HT-29 (cell line): ENCODE measurements at regions not wholly inside any gene's neighbourhood (a gene's known extent, or its start where the extent isn't known, plus 50 kb on each side); places are given as distances from the start of the nearest gene placed in this dataset.
"Not testable (repeated sequence)": the region's sequence is repeated elsewhere in the genome, so short reads cannot be mapped to it uniquely, and the experiment has no call there.

Source experiments
- DNase-seq: peaks from one replicate; pipeline ENCODE4 v3.0.0-alpha.2; 2015; ENCODE audit warnings: low spot score

DNA sequence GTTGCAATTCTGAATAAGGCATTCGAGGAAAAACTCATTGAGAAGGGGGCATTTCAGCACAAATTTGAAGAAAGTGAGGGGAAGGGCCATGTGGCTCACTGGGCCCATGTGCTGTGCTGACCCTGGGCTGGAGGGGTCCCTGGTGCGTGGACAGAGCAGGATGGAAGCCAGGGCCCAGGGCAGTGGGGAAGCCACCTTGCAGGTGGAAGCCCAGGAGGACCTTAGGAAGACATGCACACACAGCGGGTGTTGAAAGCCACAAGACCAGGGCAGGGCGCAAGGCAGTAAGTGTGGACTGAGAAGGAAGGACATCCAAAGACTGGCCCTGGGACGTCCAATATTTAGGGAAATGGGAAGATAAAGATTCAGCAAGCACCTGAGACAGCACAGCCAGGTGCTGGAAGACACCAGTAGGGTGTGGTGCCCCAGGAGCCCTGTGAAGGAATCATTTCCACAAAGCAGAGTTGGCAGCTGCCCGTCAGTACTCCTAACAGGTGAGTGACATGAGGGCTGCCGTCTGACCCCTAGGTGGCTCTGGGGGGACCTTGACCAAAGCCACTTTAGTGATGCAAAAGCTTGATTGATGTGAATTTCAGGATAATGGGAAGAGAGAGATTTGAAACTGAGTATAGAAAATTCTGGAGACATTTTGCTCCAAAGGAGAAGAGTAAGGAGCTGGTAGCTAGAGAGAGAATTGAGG is 254.4 kb upstream of the EXOC2 start:
- no peak for DNase-seq

DNA sequence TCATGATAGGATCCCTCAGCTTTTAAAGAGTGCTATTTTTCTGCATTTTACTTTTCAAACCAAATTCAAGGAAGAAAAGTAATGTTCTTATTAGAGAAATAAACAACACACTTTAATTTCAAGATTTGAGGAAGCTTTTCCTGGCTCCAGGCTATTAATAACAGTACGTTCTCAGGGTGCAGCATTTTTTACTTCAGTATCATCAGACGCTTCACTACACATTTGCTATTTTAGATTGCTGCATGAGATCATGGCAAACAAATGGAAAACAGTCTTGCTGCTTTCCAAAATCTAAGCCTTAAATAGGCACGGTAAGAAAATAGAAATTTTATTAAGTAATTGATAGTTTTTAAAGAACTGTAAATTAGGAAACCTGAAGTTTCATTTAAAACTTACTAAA is 253.6 kb upstream of the EXOC2 start:
- no peak for DNase-seq

DNA sequence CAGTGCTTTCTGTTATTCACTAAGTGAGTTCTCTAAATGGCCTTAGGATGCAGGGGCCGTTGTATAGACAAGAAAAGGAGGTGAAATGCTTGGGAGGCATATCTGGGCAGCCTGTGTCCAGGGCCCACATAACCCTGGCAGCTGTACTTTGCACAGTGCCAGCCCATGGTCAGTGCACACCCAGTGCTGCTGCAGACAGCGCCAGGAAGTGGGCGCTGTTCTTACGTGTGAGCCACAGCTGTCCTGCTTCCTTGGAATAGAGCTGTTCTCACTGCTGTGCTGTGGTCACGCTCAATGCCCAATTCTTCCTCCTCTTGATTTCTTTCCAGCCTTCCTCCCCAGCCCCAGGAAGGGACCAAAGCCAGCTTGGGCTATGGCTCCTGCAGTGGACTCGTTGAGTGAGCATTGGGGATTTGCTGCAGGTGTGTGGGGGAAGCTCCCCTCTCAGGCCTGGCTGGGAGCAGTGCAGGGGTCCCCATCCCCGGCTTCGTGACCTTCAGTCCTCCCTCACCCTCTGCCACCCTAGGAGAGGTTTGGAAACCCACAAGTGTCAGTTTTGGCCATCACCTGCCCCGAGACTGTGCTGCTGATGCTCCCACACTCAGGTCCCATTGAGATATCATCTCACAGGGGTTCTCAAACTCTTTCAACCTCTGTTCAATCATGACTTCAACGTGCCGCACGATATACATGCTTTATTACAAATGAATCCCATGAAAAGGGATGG is 246.8 kb upstream of the EXOC2 start:
- no peak for DNase-seq

DNA sequence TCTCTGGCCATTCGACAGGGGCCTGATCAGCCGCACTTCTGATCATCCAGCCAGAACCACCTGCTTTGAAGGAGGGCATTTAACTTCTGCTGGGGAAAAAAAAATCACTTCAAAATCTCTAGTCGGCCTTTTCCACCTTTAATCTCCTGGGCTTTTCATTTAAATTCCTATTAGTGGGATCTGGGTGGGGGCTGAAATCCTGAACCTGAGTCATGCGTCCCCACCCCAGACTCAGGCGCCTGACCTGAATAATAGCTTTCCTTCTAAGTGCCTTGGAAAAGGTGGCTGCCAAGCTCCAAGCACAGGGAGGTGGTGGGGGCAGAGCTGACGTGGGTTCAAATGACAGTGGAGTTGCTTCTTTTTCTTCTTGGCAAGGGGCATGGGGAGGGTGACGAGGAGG is 246.0 kb upstream of the EXOC2 start:
- DNase-seq = no peak

DNA sequence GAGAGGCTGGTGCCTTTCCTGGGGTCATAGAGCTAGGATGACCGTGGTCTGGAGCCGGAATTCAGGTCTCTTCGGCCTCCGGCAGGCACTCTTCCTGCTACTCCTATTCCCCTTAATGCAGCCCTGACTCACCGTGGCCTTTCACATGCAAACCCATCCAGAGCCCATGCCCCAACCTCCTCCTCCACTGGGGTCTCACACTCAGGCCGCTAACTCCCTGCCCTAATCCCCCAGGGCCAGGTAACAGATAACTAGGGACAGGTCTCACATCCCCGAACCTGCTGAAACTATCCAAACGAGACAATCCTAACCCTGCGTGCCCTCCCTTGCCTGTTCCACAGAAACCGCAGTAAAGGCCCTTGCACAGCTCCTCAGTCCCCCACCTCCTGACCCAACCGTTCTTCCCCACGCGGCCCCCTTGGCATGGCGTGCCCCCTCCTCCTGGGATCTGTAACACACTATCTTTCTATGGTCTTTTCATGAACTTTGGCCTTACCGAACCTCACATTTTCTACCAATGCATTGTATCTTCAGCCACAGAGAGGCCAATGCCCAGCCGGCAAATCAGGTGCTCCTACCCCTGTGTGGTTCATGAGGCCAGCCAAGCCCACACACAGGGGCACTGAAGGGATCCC is 245.4 kb upstream of the EXOC2 start:
- no peak for DNase-seq

DNA sequence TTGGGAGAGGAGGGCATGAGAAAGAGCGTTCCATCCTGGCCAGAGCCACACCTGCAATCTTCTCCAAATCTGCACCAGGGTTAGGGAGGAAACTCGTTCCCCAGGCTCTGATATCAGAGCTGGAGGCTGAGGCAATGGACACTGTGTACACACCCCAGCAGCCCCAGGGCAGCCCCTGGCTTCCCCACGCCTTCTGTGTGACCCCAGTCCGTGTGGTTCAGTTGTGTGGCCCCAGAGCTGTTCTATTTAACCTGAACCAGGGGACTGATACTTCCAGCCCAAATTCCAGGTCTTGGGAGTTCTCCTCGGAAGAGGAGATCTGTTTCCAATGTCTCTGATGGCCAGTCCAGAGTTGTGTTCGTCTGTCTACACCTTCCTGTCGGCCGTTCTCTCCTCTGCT is 242.6 kb upstream of the EXOC2 start:
- DNase-seq = no peak

DNA sequence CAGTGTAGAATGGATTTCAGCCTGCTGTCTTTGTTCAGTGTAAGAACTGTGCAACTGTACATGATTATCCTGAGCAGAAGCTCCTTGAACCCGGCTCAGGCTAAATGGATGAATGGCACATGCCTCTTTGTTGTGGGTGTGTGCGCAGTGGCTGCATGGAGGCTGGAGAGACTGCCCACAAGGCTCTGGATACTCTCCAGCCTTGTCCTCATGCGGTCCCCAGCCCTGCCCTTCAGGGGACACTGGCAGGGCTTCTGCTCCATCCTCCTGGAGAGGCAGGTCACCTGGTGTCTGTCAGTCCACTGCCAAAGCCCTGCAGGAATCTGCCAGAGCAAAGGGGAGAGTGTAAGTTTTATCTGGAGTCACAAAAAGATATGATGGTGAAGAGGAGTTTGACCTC is 241.7 kb upstream of the EXOC2 start:
- DNase-seq = no peak

DNA sequence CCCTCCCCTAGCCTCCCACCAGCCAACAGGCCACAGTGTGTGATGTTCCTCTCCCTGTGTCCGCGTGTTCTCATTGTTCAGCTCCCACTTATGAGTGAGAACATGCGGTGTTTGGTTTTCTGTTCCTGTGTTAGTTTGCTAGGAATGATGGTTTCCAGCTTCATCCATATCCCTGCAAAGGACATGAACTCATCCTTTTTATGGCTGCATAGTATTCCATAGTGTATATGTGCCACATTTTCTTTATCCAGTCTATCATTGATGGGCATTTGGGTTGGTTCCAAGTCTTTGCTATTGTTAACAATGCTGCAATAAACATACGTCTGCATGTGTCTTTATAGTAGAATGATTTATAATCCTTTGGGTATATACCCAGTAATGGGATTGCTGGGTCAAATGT is 239.0 kb upstream of the EXOC2 start:
- DNase-seq = not testable (repeated sequence)

DNA sequence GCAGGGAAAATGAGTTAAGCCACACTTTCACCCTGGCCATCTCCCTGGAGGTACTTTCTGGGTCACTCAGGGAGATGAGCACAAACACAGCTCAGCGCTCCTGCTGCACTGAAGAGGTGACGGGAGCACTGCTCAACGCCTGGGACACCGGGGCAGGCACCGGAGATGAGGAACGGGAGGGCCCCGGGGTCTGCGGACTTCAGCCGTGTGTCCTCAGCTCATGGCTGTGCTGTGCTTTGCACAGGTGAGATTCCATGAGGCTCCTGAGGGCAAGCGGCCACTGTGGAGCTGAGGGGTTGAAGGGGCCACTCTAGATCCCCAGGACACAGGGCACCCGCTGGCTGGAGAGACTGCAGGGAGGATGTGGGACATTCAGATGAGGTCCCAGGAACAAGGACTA is 234.2 kb upstream of the EXOC2 start:
- no peak for DNase-seq

DNA sequence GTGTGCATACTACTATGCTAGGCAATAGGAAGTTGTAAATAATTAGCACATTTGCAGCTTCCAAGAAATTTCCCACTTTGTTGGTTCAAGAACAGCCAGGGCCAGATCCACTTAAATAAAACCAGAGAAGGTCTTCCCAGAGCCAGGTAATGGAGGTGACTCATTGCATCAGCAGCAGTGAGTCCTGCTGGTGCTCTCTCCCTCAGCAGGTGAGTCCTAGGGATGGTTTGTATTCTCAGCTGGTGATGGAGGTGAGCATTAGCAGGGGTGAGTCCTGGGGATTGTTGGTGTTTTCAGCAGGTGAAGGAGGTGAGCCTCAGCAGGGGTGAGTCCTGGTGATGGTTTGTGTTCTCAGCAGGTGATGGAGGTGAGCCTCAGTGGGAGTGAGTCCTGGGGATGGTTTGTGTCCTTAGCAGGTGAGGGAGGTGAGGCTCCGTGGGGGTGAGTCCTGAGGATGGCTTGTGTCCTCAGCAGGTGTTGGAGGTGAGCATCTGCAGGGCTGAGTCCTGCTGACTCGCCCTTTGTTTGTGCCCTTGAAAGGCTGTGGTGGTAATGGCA is 232.8 kb upstream of the EXOC2 start:
- no peak for DNase-seq

DNA sequence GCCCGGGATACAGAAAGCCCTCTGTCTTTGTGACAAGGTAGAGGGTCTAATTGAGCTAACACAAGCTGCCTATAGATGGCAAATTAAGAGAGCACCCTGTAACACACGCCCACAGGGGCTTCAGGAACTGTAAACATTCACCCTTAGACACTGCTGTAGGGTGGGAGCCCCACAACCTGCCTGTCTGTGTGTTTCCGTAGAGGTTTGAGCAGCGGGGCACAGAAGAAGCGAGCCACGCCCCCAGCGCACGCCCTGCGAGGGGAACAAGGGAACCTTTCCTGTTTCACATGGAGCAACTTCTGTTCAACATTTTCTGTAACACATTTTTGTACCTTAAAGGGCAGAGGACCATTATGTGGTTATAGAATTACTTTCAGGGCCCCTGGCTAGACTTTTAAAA is 231.7 kb upstream of the EXOC2 start:
- DNase-seq = no peak

DNA sequence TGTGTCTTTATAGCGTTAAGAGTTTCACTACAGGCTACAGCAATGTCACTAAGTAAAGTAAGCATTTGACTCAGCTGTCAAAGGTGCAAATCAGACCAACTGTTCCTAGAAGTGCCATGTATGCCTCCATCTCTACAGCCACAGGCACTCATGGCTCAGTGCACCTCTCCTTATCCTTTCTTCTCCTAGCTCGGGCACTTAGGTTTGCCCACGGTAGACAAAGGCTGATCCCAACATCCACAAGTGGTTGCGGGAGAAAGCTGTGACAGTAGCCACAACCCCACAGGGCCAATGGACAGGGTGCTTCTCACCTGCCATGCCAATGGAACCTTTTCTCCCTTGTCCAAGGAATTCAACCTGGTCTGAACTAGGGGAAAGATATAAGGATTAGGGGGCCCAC is 228.5 kb upstream of the EXOC2 start:
- no peak for DNase-seq

DNA sequence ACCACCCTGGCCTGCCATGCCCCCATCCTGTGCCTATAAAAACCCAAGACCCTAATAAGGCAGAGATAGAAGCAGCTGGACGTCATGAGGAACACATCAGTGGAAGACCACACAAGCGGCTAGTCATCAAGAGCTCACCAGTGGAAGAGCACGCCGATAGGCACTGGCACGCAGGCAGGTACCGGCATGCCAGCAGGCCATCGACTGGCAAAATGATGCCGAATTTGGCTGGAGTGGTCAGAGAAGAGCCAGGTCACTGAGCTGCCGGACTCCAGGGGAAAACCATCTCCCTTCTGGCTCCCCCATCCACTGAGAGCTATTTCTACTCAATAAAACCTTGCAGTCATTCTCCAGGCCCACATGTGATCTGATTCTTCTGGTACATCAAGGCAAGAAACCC is 227.6 kb upstream of the EXOC2 start:
- no peak for DNase-seq

DNA sequence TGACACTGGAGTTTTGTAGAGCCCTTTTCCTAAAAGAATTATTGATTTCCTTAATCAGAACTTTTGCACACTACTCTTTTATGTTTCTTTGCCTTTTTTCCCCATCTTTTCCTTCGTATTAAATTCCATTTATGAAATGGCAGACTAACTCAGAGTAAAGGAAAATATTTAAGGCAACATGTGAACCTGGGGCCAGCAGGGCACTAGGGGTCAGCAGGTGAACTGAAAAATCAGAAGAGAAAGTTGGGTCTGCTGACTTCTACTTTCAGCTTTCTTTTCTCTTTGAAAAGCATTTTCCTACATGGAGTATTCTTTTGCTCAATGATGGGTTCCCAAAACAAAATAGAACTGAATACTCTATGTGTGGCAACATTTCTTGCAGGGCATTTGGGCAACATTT is 226.6 kb upstream of the EXOC2 start:
- no peak for DNase-seq

DNA sequence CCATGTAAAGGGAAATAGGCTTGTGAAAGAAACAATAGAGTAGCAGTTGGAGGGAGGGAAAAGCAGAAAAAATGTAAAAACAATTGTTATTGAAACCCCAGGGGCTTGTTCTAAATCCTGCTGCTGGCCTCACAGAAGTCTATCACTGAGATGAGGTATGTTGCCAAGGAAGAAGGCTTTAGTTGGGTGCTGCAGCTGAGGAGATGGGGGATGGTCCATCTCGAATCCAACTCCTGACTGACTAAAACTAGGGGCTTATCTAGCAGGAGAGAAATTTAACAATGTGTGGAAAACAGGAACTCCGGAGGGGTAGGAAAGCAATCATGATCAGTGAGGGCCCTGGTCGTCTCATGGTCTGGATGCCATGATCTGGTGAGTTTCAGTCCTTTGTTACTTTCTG is 225.0 kb upstream of the EXOC2 start:
- DNase-seq = no peak

DNA sequence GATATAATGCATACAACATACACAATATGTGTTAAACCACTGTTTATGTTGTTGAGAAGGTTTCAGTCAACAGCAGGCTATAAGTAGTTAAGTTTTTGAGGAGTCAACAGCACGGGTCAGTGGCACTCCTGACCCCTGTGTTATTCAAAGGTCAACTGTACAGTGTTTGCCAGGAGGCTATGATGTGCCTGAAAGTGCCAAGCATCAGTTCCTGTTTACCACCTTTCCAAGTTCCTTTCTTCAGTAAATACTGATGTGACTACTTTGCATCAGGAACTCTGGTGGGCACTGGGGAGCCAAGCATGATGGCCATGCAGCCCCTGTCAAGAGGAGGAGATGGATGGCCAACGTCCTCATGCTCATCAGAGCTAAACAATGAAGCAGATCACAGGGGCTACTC is 224.4 kb upstream of the EXOC2 start:
- DNase-seq = no peak

DNA sequence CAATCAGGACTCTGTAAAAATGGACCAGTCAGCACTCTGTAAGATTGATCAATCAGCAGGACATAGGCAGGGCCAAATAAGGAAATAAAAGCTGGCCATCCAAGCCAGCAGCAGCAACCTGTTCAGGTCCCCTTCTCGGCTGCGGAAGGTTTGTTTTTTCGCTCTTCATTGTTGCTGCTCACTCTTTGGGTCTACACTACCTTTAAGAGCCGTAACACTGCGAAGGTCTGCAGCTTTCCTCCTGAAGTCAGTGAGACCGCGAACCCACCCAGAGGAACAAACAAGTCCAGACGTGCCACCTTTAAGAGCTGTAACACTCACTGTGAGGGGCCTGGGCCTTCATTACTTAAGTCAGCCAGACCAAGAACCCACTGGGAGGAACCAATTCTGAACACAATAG is 223.2 kb upstream of the EXOC2 start:
- no peak for DNase-seq

DNA sequence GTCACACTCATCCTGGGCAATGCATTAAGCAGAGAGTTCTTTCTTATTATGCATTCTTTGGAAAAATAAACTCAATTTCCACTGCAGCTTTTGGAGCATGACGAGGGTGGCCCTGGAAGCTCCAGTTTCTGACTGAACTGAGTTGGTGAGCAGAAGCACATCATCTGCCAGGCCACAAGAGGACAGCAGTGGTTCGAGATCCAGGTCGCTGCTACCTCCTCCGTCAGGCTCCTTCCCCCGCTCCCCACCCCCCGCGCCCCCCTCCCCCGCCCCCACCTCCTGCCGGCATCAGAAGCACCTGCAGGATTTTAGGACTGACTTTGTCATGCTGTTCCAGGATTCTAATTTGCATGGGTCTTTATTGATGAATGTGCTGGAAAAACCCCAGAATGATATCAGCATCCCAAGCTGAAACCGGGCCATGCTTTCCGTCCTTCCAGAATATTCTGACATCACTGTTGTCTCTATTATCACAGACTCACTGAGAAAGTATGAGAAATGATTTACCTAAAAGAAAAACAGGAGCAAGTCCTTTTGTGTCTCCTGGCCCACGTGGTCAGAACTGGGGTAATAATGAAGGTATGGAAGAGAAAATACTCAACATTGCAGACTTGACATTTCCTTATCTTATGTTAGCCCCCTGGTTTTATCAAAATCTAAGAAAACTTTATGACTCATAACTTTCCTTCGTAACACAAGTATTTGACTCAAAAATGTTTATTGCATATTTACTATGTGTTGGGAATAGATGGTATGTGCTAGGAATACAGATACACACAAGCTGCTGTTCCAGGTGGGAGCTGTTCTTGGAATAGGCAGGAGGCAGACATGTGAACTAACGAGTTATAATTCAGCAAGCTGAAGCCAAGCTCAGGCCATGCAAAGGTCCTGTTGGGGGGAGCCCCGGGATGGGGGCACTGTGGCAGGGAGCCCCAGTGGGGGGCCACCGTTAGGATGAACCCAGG is 220.2 kb upstream of the EXOC2 start:
- DNase-seq = peak; percentile 77

DNA sequence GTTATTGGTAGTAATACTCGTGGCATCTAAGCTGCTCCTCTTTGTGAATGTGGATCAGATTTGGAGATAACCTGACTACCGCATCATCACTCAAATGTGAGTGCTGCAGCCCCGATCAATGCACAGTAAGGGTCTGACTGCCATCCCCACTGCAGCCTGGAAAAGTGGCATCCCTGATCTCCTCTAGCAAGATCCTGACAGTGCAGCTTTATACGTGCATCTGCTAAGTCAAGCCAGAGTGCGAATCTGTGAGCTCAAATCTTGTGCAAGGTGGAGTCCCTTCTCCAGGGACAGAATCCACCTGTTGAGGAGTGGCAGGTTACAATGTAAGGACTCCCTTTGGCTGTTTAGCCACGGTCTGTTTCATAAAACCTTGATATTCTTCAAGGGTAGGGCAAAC is 215.0 kb upstream of the EXOC2 start:
- DNase-seq = no peak

DNA sequence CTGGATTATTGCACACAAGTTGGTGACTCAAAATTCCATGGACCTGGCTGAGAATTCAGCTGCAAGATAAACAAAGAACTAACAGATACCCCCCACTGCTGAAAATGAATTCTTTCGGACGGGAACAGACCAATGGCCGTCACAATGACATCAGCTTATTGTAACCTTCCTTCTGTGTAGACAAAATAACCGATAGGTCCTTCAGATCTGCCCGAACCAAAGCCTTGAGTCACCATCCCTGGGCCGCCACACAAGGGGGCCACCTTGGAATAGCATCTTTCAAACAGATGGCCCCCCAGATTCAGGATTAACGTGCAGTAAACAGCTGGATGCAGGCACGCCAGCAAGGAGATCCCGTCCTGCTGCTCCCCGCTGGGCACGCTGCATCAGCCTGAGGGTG is 214.0 kb upstream of the EXOC2 start:
- DNase-seq = no peak

DNA sequence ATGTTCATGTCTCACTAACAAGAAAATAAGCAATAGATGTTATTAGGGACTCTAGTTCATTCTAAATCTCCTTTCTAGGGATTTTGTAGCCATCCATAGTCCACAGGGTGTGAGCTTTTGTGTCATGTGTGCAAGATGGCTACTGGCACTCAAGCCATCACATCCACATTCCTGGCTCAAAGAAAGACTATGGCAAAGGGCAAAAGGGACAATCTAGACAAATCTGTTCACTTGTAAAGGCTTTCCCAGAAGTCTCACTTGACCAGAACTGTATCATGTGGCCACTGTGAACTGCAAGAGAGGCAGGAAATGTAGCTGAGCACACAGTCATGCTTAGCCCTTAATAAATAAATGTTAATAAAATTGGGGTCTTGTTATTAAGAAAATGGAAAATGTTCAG is 212.6 kb upstream of the EXOC2 start:
- DNase-seq = no peak

DNA sequence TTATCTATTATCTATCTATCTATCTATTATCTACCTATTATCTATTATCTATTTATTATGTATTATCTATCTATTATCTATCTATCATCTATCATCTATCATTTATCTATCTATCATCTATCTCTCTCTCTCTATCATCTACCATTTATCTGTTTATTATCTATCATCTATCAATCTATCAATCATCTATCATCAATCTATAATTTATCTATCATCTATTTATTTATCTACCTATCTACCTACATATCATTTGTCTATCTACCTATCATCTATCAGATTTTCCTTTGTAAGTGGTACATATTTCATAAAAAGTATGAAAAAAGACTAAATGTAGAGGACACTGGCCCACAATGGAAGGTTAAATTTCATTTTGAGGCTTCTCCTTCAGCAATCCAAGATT is 212.1 kb upstream of the EXOC2 start:
- DNase-seq = no peak
